Endothelial cell of umbilical vein (primary cell): ENCODE measurements at regions not wholly inside any gene's neighbourhood (a gene's known extent, or its start where the extent isn't known, plus 50 kb on each side); places are given as distances from the start of the nearest gene placed in this dataset.

ENCODE experiments used
- BruUV-seq: library from RNA; stranded (reverse); fragments of 400-500 nt; replicated peaks from 2 replicates; lab custom pipeline; 2021; lab: Mats Ljungman, UMichigan
- CTCF ChIA-PET: fragments of 300-600, 350-600 bp; sonication (Branson Sonifier 250); formaldehyde crosslinking; loops from one replicate; lab custom pipeline; 2021; ENCODE audit warnings: antibody characterized with exemption, inconsistent platforms; lab: Charles Lee
- POLR2A ChIA-PET: fragments of 300-600, 350-600 bp; sonication (Branson Sonifier 250); formaldehyde crosslinking; loops from one replicate; lab custom pipeline; 2021; ENCODE audit warnings: antibody characterized with exemption, inconsistent platforms; lab: Charles Lee
- DNase-seq: peaks from one replicate; pipeline ENCODE4 v3.0.0-alpha.2; 2011; ENCODE audit warnings: low read depth, low spot score
- FAIRE-seq: peaks from 2 replicates; lab custom pipeline; 2011; peaks lifted over from hg19 to GRCh38; lab: Jason Lieb, UNC
- H2AFZ ChIP-seq: 2 replicates; pipeline ENCODE4 v1.6.0; 2012; ENCODE audit warnings: low read depth, low read length, control low read depth, inconsistent platforms
- H3K27ac ChIP-seq: 2 replicates; pipeline ENCODE4 v1.5.1; 2011; ENCODE audit warnings: low read depth, mild to moderate bottlenecking, control low read depth, low read length, moderate library complexity; ENCODE audit not compliant: insufficient read depth
- H3K27me3 ChIP-seq, 2 experiments: 2 replicates each; pipeline versions ENCODE4 v1.6.0 to v1.6.1; 2011; ENCODE audit warnings: low read length in 2 of 2, mixed read lengths in 1 of 2; ENCODE audit not compliant: control insufficient read depth in 2 of 2, insufficient read depth in 2 of 2
- H3K36me3 ChIP-seq, 2 experiments: 2 replicates in 1 of 2; 3 replicates in 1 of 2; pipeline ENCODE4 v1.5.1; 2011; ENCODE audit warnings: low read length in 2 of 2, mild to moderate bottlenecking in 1 of 2, moderate library complexity in 1 of 2; ENCODE audit not compliant: control insufficient read depth in 2 of 2, insufficient read depth in 2 of 2; ENCODE audit errors: extremely low read depth in 1 of 2
- H3K4me1 ChIP-seq: 3 replicates; pipeline ENCODE4 v1.5.1; 2011; ENCODE audit warnings: mild to moderate bottlenecking, low read length; ENCODE audit not compliant: control insufficient read depth, insufficient read depth; ENCODE audit errors: extremely low read depth
- H3K4me2 ChIP-seq: 2 replicates; pipeline ENCODE4 v1.6.1; 2011; ENCODE audit warnings: low read length, control low read depth, mixed read lengths; ENCODE audit not compliant: insufficient read depth
- H3K4me3 ChIP-seq, 3 experiments: fragments of 200-600 bp in 1 of 3; sonication (generic), shearing (Covaris generic) in 1 of 3; replicated peaks in 1 of 3; 2 replicates each; pipeline ENCODE4 v1.5.1; 2011 to 2016; ENCODE audit warnings: control low read depth in 3 of 3, low read length in 3 of 3, mild to moderate bottlenecking in 2 of 3, inconsistent platforms in 1 of 3, low read depth in 1 of 3, moderate library complexity in 1 of 3; ENCODE audit not compliant: insufficient read depth in 1 of 3
- H3K79me2 ChIP-seq: 2 replicates; pipeline ENCODE4 v1.6.0; 2012; ENCODE audit warnings: low read length, inconsistent platforms; ENCODE audit not compliant: control insufficient read depth, insufficient read depth
- H3K9ac ChIP-seq: replicated peaks from 2 replicates; pipeline ENCODE3; 2011; ENCODE audit warnings: low read length, control low read depth; ENCODE audit not compliant: insufficient read depth; ENCODE audit errors: extremely low read depth
- H3K9me1 ChIP-seq: replicated peaks from 3 replicates; pipeline ENCODE4 v1.6.0; 2011; ENCODE audit warnings: mild to moderate bottlenecking, low read length; ENCODE audit not compliant: control insufficient read depth, insufficient read depth; ENCODE audit errors: extremely low read depth
- H3K9me3 ChIP-seq: replicated peaks from 2 replicates; pipeline ENCODE4 v1.5.1; 2012; ENCODE audit warnings: low read length, inconsistent platforms; ENCODE audit not compliant: control insufficient read depth, insufficient read depth
- H4K20me1 ChIP-seq: replicated peaks from 2 replicates; pipeline ENCODE3; 2011; ENCODE audit warnings: mild to moderate bottlenecking, low read length; ENCODE audit not compliant: control insufficient read depth, insufficient read depth; ENCODE audit errors: extremely low read depth
- EZH2 ChIP-seq: IDR thresholded peaks from 2 replicates; pipeline ENCODE4 v1.6.1; 2012; ENCODE audit warnings: borderline replicate concordance, low read depth, mild to moderate bottlenecking, moderate library complexity, low read length, inconsistent platforms; ENCODE audit not compliant: severe bottlenecking
- FOS ChIP-seq: IDR thresholded peaks from 2 replicates; pipeline ENCODE4 v1.6.1; 2011; ENCODE audit warnings: mild to moderate bottlenecking, low read length, moderate library complexity, borderline replicate concordance; ENCODE audit not compliant: insufficient read depth
- GATA2 ChIP-seq: IDR thresholded peaks from 2 replicates; pipeline ENCODE4 v1.7.0; 2011; ENCODE audit warnings: low read depth, mild to moderate bottlenecking, moderate library complexity, mixed read lengths, low read length; ENCODE audit not compliant: insufficient read length, insufficient read depth
- JUN ChIP-seq: IDR thresholded peaks from 2 replicates; pipeline ENCODE4 v1.6.1; 2011; ENCODE audit warnings: borderline replicate concordance, low read depth; ENCODE audit not compliant: insufficient read length, insufficient read depth
- MAX ChIP-seq: IDR thresholded peaks from 2 replicates; pipeline ENCODE4 v1.6.1; 2011; ENCODE audit not compliant: insufficient read depth, insufficient read length
- MYC ChIP-seq: IDR thresholded peaks from one replicate; pipeline ENCODE4 v1.6.1; 2011; ENCODE audit warnings: mild to moderate bottlenecking, low read depth, low read length
- POLR2A ChIP-seq: IDR thresholded peaks from 2 replicates; pipeline ENCODE4 v1.6.1; 2012; ENCODE audit warnings: low read depth, mild to moderate bottlenecking, control low read depth, low read length
- POLR2AphosphoS5 ChIP-seq: IDR thresholded peaks from 2 replicates; pipeline ENCODE4 v1.6.1; 2012; ENCODE audit warnings: low read depth, mild to moderate bottlenecking, control low read depth, low read length, moderate library complexity; ENCODE audit not compliant: insufficient read depth
- dilution Hi-C: fragments of 300-500 bp; cut with MboI; formaldehyde crosslinking; loops from one replicate; pipeline ENCODE4 v1.15.0; 2019; ENCODE audit warnings: low sequenced_read_pairs; ENCODE audit not compliant: extremely low pct_ligation_motif_present
- intact Hi-C: fragments of 100-400 bp; cut with micrococcal nuclease; formaldehyde crosslinking; loops from one replicate; pipeline ENCODE4 v1.10.0; 2022
- TF ChIP-seq, protein P1 (sequence below), 2 donors: IDR thresholded peaks; 1 replicate in 1 of 2; 2 replicates in 1 of 2; pipeline ENCODE4 v1.5.1; 2011; ENCODE audit warnings: low read length in 2 of 2, mild to moderate bottlenecking in 2 of 2, moderate library complexity in 2 of 2, control low read depth in 1 of 2, inconsistent platforms in 1 of 2, low read depth in 1 of 2; ENCODE audit not compliant: insufficient read depth in 1 of 2; ENCODE audit errors: extremely low read depth in 1 of 2

DNA sequence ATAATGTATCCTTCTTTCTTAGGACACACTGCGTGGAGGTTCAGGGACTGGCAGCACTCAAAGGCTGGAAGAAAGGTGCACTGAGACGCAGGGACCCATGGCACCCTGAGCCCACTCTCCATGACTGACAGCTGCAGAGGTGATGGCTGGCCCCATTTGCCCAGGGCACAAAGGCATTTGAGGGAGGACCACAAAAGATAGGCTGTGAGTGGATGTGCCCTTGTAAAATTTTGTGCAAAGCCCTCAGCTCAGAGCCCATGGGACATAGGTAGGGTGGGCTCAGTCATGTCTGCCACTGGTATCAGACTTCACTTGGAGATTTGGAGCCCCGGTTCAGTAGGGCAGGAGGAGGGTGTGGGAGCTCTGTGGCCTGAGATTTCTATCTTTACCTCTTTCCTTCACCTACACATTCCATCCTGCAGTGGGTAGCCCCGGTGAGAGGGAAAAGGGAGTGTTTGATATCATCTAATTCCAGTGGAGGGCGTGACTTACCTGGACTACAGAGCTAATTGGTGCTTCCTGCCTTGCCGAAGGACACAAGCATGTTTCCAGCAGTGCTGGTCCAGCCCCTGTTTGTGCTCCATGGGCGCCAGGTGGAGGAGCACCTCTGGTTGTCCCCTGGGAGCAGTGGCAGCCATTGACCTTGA is 312.2 kb downstream of the EN1 start:
- Histone ChIP-seq H3K79me2 (no peaks in the 10 kb centered on the region), H3K27me3 (no peaks in the 10 kb centered on the region), H3K36me3 (no peaks in the 10 kb centered on the region), H3K9me3 (no peaks in the 10 kb centered on the region), H3K27ac (no peak overlapping the region), H3K4me1 (no peaks in the 10 kb centered on the region), H4K20me1 (no peaks in the 10 kb centered on the region), H3K9me1 (no peaks in the 10 kb centered on the region), H2AFZ (no peak overlapping the region), H3K4me2 (no peak overlapping the region), H3K4me3 (no peak overlapping the region), H3K9ac (no peak overlapping the region)
- intact Hi-C loops = no loop called here
- dilution Hi-C loops = no loop called here
- no peak for TF ChIP-seq POLR2AphosphoS5
- TF ChIP-seq FOS = no peak
- TF ChIP-seq MAX = no peak
- TF ChIP-seq, protein P1, sequence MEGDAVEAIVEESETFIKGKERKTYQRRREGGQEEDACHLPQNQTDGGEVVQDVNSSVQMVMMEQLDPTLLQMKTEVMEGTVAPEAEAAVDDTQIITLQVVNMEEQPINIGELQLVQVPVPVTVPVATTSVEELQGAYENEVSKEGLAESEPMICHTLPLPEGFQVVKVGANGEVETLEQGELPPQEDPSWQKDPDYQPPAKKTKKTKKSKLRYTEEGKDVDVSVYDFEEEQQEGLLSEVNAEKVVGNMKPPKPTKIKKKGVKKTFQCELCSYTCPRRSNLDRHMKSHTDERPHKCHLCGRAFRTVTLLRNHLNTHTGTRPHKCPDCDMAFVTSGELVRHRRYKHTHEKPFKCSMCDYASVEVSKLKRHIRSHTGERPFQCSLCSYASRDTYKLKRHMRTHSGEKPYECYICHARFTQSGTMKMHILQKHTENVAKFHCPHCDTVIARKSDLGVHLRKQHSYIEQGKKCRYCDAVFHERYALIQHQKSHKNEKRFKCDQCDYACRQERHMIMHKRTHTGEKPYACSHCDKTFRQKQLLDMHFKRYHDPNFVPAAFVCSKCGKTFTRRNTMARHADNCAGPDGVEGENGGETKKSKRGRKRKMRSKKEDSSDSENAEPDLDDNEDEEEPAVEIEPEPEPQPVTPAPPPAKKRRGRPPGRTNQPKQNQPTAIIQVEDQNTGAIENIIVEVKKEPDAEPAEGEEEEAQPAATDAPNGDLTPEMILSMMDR (IDR thresholded peaks at IDR 0.05; ENCODE audit: extremely low read depth in 1 of 2, insufficient read depth in 1 of 2, low read depth in 1 of 2, low read length in 2 of 2) = no peak
- no peak for TF ChIP-seq EZH2
- no peak for TF ChIP-seq POLR2A
- no peak for TF ChIP-seq MYC
- no peak for TF ChIP-seq GATA2
- TF ChIP-seq JUN = no peak
- CTCF ChIA-PET = interaction anchor here (0.8 kb wide), 1 partner anchor 12 kb away, joined by 3 read pairs; no protein-coding TSS in a partner anchor
- no TSS peak for BruUV-seq
- no peak for DNase-seq
- POLR2A ChIA-PET = no interaction called here
- FAIRE-seq = no peak
